GM23248 (cell line): ENCODE measurements at regions not wholly inside any gene's neighbourhood (a gene's known extent, or its start where the extent isn't known, plus 50 kb on each side); places are given as distances from the start of the nearest gene placed in this dataset.

Experiments
- DNase-seq: peaks from one replicate; pipeline ENCODE4 v3.0.0-alpha.2; 2015
- H2AFZ ChIP-seq: fragments of 200-600 bp; sonication (generic); 2 replicates; pipeline ENCODE4 v1.6.1; 2016; ENCODE audit warnings: antibody characterized with exemption
- H3F3A ChIP-seq: fragments of 200-600 bp; sonication (generic); 2 replicates; pipeline ENCODE4 v1.6.1; 2016; ENCODE audit warnings: mild to moderate bottlenecking, antibody characterized with exemption, mixed run types; ENCODE audit not compliant: insufficient read depth
- H3K27ac ChIP-seq: fragments of 200-600 bp; sonication (generic); 2 replicates; pipeline ENCODE4 v1.5.1; 2016; ENCODE audit warnings: mild to moderate bottlenecking
- H3K27me3 ChIP-seq: fragments of 200-600 bp; sonication (generic); replicated peaks from 2 replicates; pipeline ENCODE4 v1.6.1; 2016; ENCODE audit warnings: mild to moderate bottlenecking; ENCODE audit not compliant: insufficient read depth
- H3K36me3 ChIP-seq: fragments of 200-600 bp; sonication (generic); 2 replicates; pipeline ENCODE4 v1.6.1; 2016; ENCODE audit warnings: low read depth, mild to moderate bottlenecking
- H3K4me1 ChIP-seq: fragments of 200-600 bp; sonication (generic); 2 replicates; pipeline ENCODE4 v1.6.1; 2016; ENCODE audit warnings: mild to moderate bottlenecking; ENCODE audit not compliant: insufficient read depth
- H3K4me2 ChIP-seq: fragments of 200-600 bp; sonication (generic); one replicate; pipeline ENCODE4 v1.6.1; 2016; ENCODE audit warnings: mild to moderate bottlenecking; ENCODE audit not compliant: unreplicated experiment
- H3K4me3 ChIP-seq: fragments of 200-600 bp; sonication (generic); 2 replicates; pipeline ENCODE4 v1.5.1; 2016; ENCODE audit warnings: mild to moderate bottlenecking
- H3K79me2 ChIP-seq: fragments of 200-600 bp; sonication (generic); 2 replicates; pipeline ENCODE4 v1.6.1; 2016; ENCODE audit warnings: mild to moderate bottlenecking; ENCODE audit not compliant: insufficient read depth
- H3K9ac ChIP-seq: fragments of 200-600 bp; sonication (generic); 2 replicates; pipeline ENCODE4 v1.6.1; 2016; ENCODE audit warnings: mild to moderate bottlenecking
- H3K9me2 ChIP-seq: fragments of 200-600 bp; sonication (generic); 2 replicates; pipeline ENCODE4 v1.6.1; 2016; ENCODE audit warnings: mixed run types, mild to moderate bottlenecking, moderate library complexity; ENCODE audit not compliant: insufficient read depth
- H3K9me3 ChIP-seq: fragments of 200-600 bp; sonication (generic); one replicate; pipeline ENCODE4 v1.6.1; 2017; ENCODE audit warnings: low read depth
- H4K20me1 ChIP-seq: fragments of 200-600 bp; sonication (generic); 2 replicates; pipeline ENCODE4 v1.6.0; 2016; ENCODE audit not compliant: insufficient read depth
- EZH2 ChIP-seq: fragments of 200-600 bp; sonication (generic); IDR thresholded peaks from 2 replicates; pipeline ENCODE4 v1.6.1; 2018; ENCODE audit warnings: antibody characterized with exemption, mild to moderate bottlenecking; ENCODE audit not compliant: insufficient read depth, poor library complexity, severe bottlenecking
- EZH2phosphoT487 ChIP-seq: fragments of 200-600 bp; sonication (generic); IDR thresholded peaks from 2 replicates; pipeline ENCODE4 v1.6.1; 2018; ENCODE audit warnings: antibody characterized with exemption, moderate library complexity, mild to moderate bottlenecking, low read depth; ENCODE audit not compliant: insufficient read depth
- WGBS, 2 experiments: methylation state at CpG; one replicate each; pipeline ENCODE4 v1.1.6; 2015 to 2017; ENCODE audit warnings: low lambda C conversion rate in 2 of 2, low coverage in 1 of 2; ENCODE audit errors: missing lambda C conversion rate in 2 of 2; 5-methylcytosine and 5-hydroxymethylcytosine counted together
- in situ Hi-C: fragments of 300-500 bp; cut with MboI; formaldehyde crosslinking; loops from 2 replicates; pipeline ENCODE4 v1.15.0; 2020

GRCh38 chr2:120525056-120526046 lies 179.4 kb downstream of the INHBB start:
- Histone ChIP-seq H3K36me3 (no peaks in the 10 kb centered on the region), H4K20me1 (no peaks in the 10 kb centered on the region), H3K9ac (no peak overlapping the region), H2AFZ (no peak overlapping the region), H3K9me3 (no peaks in the 10 kb centered on the region), H3K27ac (no peak overlapping the region), H3F3A (no peaks in the 10 kb centered on the region), H3K9me2 (no peaks in the 10 kb centered on the region), H3K4me3 (no peak overlapping the region), H3K79me2 (no peaks in the 10 kb centered on the region), H3K4me1 (peaks cover 6% of the 10 kb centered on the region), H3K4me2 (no peak overlapping the region), H3K27me3 (no peaks in the 10 kb centered on the region)
- 73 to 81% methylated on average over 18 of the region's 18 CpGs for WGBS, 2 experiments
- in situ Hi-C loops: no loop called here
- DNase-seq: no peak
- no peak for TF ChIP-seq EZH2
- no peak for TF ChIP-seq EZH2phosphoT487

GRCh38 chr2:120526047-120526562 lies 180.2 kb downstream of the INHBB start:
- in situ Hi-C loops: no loop called here

GRCh38 chr2:120526997-120527945 lies 181.3 kb downstream of the INHBB start:
- no peak overlapping the region for H2AFZ ChIP-seq
- no peaks in the 10 kb centered on the region for H3K36me3 ChIP-seq
- no peaks in the 10 kb centered on the region for H4K20me1 ChIP-seq
- in situ Hi-C loops: no loop called here
- no peak overlapping the region for H3K27ac ChIP-seq
- H3K9ac ChIP-seq: no peak overlapping the region
- H3K4me3 ChIP-seq: no peak overlapping the region
- no peaks in the 10 kb centered on the region for H3K9me3 ChIP-seq
- H3K27me3 ChIP-seq: no peaks in the 10 kb centered on the region
- H3K9me2 ChIP-seq: no peaks in the 10 kb centered on the region
- H3K79me2 ChIP-seq: no peaks in the 10 kb centered on the region
- no peak for DNase-seq
- WGBS, 2 experiments: 81 to 83% methylated on average over 16 to 18 of the region's 18 CpGs
- H3K4me1 ChIP-seq: peaks cover 6% of the 10 kb centered on the region
- peak overlapping the region; percentile 26 for H3K4me2 ChIP-seq
- TF ChIP-seq EZH2phosphoT487: no peak
- TF ChIP-seq EZH2: no peak
- no peaks in the 10 kb centered on the region for H3F3A ChIP-seq

More at GRCh38 chr2:120526047-120526562, 180.2 kb downstream of the INHBB start:
- no peak overlapping the region for H2AFZ ChIP-seq
- H3K27me3 ChIP-seq: no peaks in the 10 kb centered on the region
- H4K20me1 ChIP-seq: no peaks in the 10 kb centered on the region
- no peaks in the 10 kb centered on the region for H3K9me2 ChIP-seq
- no peak for TF ChIP-seq EZH2
- TF ChIP-seq EZH2phosphoT487: no peak
- no peak overlapping the region for H3K27ac ChIP-seq
- H3K9ac ChIP-seq: no peak overlapping the region
- H3F3A ChIP-seq: no peaks in the 10 kb centered on the region
- no peak for DNase-seq
- H3K79me2 ChIP-seq: no peaks in the 10 kb centered on the region
- no peak overlapping the region for H3K4me3 ChIP-seq
- H3K36me3 ChIP-seq: no peaks in the 10 kb centered on the region
- no peak overlapping the region for H3K4me2 ChIP-seq
- 76 to 77% methylated on average over 16 of the region's 16 CpGs for WGBS, 2 experiments
- H3K9me3 ChIP-seq: no peaks in the 10 kb centered on the region
- peaks cover 6% of the 10 kb centered on the region for H3K4me1 ChIP-seq

GRCh38 chr2:120528051-120528692 lies 182.2 kb downstream of the INHBB start:
- Histone ChIP-seq H4K20me1 (no peaks in the 10 kb centered on the region), H3K4me2 (peak overlapping the region; percentile 26), H3K27ac (no peak overlapping the region), H3K9ac (no peak overlapping the region), H3K79me2 (no peaks in the 10 kb centered on the region), H2AFZ (no peak overlapping the region), H3F3A (no peaks in the 10 kb centered on the region), H3K36me3 (no peaks in the 10 kb centered on the region), H3K27me3 (no peaks in the 10 kb centered on the region), H3K4me1 (peaks cover 6% of the 10 kb centered on the region), H3K9me3 (no peaks in the 10 kb centered on the region), H3K4me3 (no peak overlapping the region), H3K9me2 (no peaks in the 10 kb centered on the region)
- in situ Hi-C loops: no loop called here
- peak; percentile 50 for DNase-seq
- TF ChIP-seq EZH2 (no peak), EZH2phosphoT487 (no peak)
- 69% methylated on average over 11 of the region's 11 CpGs for WGBS, 2 experiments
